Large intestine (tissue), 3 donors: ENCODE measurements at regions not wholly inside any gene's neighbourhood (a gene's known extent, or its start where the extent isn't known, plus 50 kb on each side); places are given as distances from the start of the nearest gene placed in this dataset.

Source experiments
- DNase-seq, 2 donors: peaks; one replicate each; pipeline versions ENCODE4 v3.0.0 to v3.0.0-alpha.2; 2013
- H3K27ac ChIP-seq: one replicate; pipeline ENCODE4 v1.5.1; 2013; ENCODE audit warnings: low read length
- H3K27me3 ChIP-seq: 2 replicates; pipeline ENCODE4 v1.6.1; 2013; ENCODE audit warnings: low read length; ENCODE audit not compliant: control insufficient read depth, insufficient read depth
- H3K36me3 ChIP-seq: 2 replicates; pipeline ENCODE4 v1.6.1; 2013; ENCODE audit warnings: low read length; ENCODE audit not compliant: control insufficient read depth, insufficient read depth
- H3K4me1 ChIP-seq: one replicate; pipeline ENCODE4 v1.6.1; 2013; ENCODE audit warnings: low read length; ENCODE audit not compliant: control insufficient read depth, insufficient read depth
- H3K4me3 ChIP-seq: one replicate; pipeline ENCODE4 v1.5.1; 2013; ENCODE audit warnings: low read length
- H3K9me3 ChIP-seq: one replicate; pipeline ENCODE4 v1.6.1; 2013; ENCODE audit warnings: mild to moderate bottlenecking, low read depth, low read length, moderate library complexity; ENCODE audit not compliant: control insufficient read depth
- WGBS: methylation state at CpG from one replicate; pipeline ENCODE4 v1.1.5; 2013; ENCODE audit warnings: low lambda C conversion rate; ENCODE audit not compliant: insufficient coverage; 5-methylcytosine and 5-hydroxymethylcytosine counted together

GRCh38 chr14:58836303-58836974 lies 198.7 kb downstream of the DACT1 start:
- H3K4me3 ChIP-seq, result no peak overlapping the region
- peaks cover 6% of the 10 kb centered on the region for H3K9me3 ChIP-seq
- 100% methylated on average over 1 of the region's 1 CpG for WGBS

DNA sequence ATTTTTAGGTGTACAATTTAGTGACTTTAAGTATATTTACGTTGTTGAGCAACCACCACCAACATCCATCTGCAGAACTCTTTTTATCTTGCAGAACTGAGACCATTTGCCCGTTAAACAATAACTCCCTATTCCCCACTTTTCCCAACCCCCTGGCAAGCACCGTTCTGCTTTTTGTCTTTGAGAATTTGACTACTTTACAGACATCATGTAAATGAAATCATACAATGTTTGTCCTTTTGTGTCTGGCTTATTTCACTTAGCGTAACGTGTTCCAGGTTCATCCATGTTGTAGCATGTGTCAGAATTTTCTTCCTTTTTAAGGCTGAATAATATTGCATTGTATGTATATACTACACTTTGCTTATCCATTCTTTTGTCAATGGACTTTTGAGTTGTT lies 201.5 kb downstream of the DACT1 start:
- no peaks in the 10 kb centered on the region for H3K9me3 ChIP-seq
- no peak overlapping the region for H3K27ac ChIP-seq
- H3K36me3 ChIP-seq, result no peaks in the 10 kb centered on the region
- H3K4me3 ChIP-seq, result no peak overlapping the region
- H3K4me1 ChIP-seq, result no peaks in the 10 kb centered on the region
- DNase-seq, result no peak
- H3K27me3 ChIP-seq, result no peaks in the 10 kb centered on the region
- WGBS, result 66% methylated on average over 5 of the region's 5 CpGs

More at GRCh38 chr14:58836303-58836974, 198.7 kb downstream of the DACT1 start:
- no peaks in the 10 kb centered on the region for H3K27me3 ChIP-seq
- no peaks in the 10 kb centered on the region for H3K4me1 ChIP-seq
- DNase-seq, result no peak
- H3K27ac ChIP-seq, result no peak overlapping the region
- H3K36me3 ChIP-seq, result no peaks in the 10 kb centered on the region

DNA sequence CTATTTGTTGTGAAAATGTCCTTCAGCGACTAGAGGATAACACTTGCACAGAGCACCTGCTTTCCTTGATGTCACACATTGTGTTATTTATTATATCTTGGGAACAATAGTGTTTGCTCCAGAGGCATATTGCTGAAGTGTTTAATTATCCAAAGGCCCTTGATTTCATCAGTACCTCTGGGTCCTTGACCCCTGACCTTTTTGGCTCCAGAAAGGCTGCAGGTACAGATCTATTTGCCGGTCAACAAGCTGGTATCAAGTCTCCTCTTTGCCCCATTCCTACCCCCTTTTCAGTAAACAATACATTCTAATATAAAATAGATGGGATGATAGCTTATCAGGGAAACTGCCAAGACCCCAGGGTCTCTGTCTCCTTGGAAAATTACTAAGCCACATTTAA lies 206.8 kb downstream of the DACT1 start:
- 33% methylated on average over 1 of the region's 2 CpGs for WGBS
- H3K4me1 ChIP-seq, result no peaks in the 10 kb centered on the region

DNA sequence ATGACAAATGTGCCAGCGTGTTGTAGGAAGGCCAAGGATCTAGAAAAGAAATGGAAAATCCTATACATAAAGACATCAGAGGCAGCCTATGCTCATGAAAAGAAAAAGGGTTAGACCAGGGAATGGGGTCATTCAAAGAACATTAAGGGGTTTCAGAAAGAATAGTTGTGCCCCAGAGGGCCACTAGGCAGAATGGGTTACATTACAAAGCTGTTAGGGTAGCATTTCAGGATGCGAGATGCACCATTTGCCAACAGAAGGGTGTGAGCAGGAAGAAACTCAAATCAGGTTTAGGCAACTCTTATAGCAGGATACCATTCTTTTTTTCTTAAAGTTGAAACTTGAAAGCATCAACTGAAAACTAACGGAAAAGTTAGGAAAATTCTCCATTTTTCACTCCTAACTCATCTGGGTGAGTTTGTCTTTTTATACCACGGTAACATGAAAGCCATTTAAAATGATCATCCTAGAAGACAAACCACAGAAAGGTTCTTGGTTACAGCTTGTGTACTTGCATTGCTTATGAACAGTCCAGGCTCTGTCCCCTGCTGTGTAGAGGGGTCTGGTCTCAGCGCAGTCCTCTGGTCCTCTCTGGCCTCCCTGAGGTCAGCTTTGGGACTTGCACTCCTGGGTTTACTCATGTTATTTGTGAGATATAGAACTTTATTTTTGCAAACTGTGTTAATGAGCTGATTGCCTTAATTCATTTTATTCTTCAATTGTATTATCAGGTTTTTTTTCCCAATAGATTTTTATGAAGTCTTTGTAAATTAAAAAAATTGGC lies 209.1 kb downstream of the DACT1 start:
- no peak for DNase-seq
- no CpG with 5 or more reads among the region's 5 CpGs for WGBS
- Histone ChIP-seq H3K27me3 (no peaks in the 10 kb centered on the region), H3K27ac (no peak overlapping the region), H3K4me1 (no peaks in the 10 kb centered on the region), H3K36me3 (no peaks in the 10 kb centered on the region), H3K9me3 (no peaks in the 10 kb centered on the region), H3K4me3 (no peak overlapping the region)

More for the DNA sequence above, 206.8 kb downstream of the DACT1 start:
- no peaks in the 10 kb centered on the region for H3K36me3 ChIP-seq
- no peak for DNase-seq
- H3K27ac ChIP-seq, result no peak overlapping the region
- no peaks in the 10 kb centered on the region for H3K9me3 ChIP-seq
- no peak overlapping the region for H3K4me3 ChIP-seq
- H3K27me3 ChIP-seq, result no peaks in the 10 kb centered on the region

- Histone ChIP-seq H3K9me3 (no peaks in the 10 kb centered on the region), H3K4me3 (no peak overlapping the region), H3K36me3 (no peaks in the 10 kb centered on the region), H3K27ac (no peak overlapping the region), H3K4me1 (no peaks in the 10 kb centered on the region), H3K27me3 (no peaks in the 10 kb centered on the region)
- no peak for DNase-seq
- no CpG with 5 or more reads among the region's 8 CpGs for WGBS
Observed at GRCh38 chr14:58848365-58848764, 210.6 kb downstream of the DACT1 start.

- H3K36me3 ChIP-seq, result no peaks in the 10 kb centered on the region
- no peaks in the 10 kb centered on the region for H3K4me1 ChIP-seq
- no peaks in the 10 kb centered on the region for H3K27me3 ChIP-seq
- no peaks in the 10 kb centered on the region for H3K9me3 ChIP-seq
- H3K4me3 ChIP-seq, result no peak overlapping the region
- H3K27ac ChIP-seq, result peak overlapping the region; percentile 23
- peak in 1 of 2 donors; percentile 72 for DNase-seq
- 17% methylated on average over 4 of the region's 4 CpGs for WGBS
Observed at GRCh38 chr14:58849601-58850000, 211.8 kb downstream of the DACT1 start.

DNA sequence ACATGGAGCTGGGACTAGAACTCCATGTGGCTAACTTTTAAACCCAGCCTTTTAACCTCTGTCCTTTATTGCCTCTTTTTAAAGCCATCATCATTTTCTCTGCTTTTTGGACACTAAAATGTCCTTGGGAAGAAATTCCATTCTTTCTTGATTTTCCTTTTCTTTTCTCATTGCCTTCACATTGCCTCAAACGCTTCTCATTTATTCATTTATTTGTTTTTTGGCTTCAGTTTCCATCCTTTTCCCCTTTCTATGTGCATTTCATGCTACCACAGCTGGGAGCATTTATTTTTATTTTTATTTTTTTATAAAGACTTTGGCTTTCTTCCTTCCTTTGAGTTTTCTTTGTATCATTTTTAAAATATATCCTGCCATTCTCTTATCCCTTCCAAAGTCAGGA lies 212.2 kb downstream of the DACT1 start:
- 70% methylated on average over 1 of the region's 1 CpG for WGBS
- Histone ChIP-seq H3K9me3 (no peaks in the 10 kb centered on the region), H3K36me3 (no peaks in the 10 kb centered on the region), H3K4me1 (no peaks in the 10 kb centered on the region), H3K27me3 (no peaks in the 10 kb centered on the region), H3K4me3 (no peak overlapping the region), H3K27ac (peak overlapping the region; percentile 23)
- no peak for DNase-seq

DNA sequence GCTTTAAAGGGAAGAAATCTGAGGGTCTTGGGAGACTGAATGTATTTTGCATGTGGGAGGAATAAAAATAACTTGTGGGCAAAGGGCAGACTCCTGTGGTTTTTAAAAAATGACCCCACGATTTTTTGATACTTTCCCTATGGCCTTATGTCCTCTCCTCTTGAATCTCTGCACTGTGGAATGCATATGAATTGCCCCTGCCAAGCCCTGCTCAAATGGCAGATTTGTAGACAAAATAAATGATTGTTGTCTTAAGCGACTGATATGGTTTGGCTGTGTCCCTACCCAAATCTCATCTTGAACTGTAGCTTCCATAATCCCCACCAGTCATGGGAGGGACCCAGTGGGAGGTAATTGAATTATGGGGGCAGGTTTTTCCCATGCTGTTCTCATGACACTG lies 223.8 kb downstream of the DACT1 start:
- no peak overlapping the region for H3K27ac ChIP-seq

GRCh38 chr14:58862416-58863160 lies 224.8 kb downstream of the DACT1 start:
- peaks cover 5% of the 10 kb centered on the region for H3K9me3 ChIP-seq

More for the DNA sequence above, 223.8 kb downstream of the DACT1 start:
- Histone ChIP-seq H3K36me3 (no peaks in the 10 kb centered on the region), H3K27me3 (no peaks in the 10 kb centered on the region), H3K9me3 (peaks cover 5% of the 10 kb centered on the region), H3K4me1 (no peaks in the 10 kb centered on the region), H3K4me3 (no peak overlapping the region)
- DNase-seq, result no peak
- no CpG with 5 or more reads among the region's 2 CpGs for WGBS

GRCh38 chr14:58863661-58864345 lies 226.0 kb downstream of the DACT1 start:
- WGBS, result 55% methylated on average over 4 of the region's 10 CpGs
- H3K36me3 ChIP-seq, result no peaks in the 10 kb centered on the region
- no peak overlapping the region for H3K27ac ChIP-seq
- no peaks in the 10 kb centered on the region for H3K27me3 ChIP-seq
- no peaks in the 10 kb centered on the region for H3K9me3 ChIP-seq
- no peak for DNase-seq
- H3K4me3 ChIP-seq, result no peak overlapping the region
- H3K4me1 ChIP-seq, result no peaks in the 10 kb centered on the region

More at GRCh38 chr14:58862416-58863160, 224.8 kb downstream of the DACT1 start:
- Histone ChIP-seq H3K4me1 (no peaks in the 10 kb centered on the region), H3K4me3 (no peak overlapping the region), H3K27me3 (no peaks in the 10 kb centered on the region), H3K27ac (no peak overlapping the region), H3K36me3 (no peaks in the 10 kb centered on the region)
- DNase-seq, result no peak
- WGBS, result no CpG with 5 or more reads among the region's 2 CpGs
